Stromal cell of bone marrow (primary cell): ENCODE measurements at regions not wholly inside any gene's neighbourhood (a gene's known extent, or its start where the extent isn't known, plus 50 kb on each side); places are given as distances from the start of the nearest gene placed in this dataset.

Experiments
- DNase-seq: peaks from one replicate; pipeline ENCODE4 v3.0.0-alpha.2; 2012; ENCODE audit warnings: low read depth

- no peak for DNase-seq
These were observed 58.9 kb upstream of the IRAK1BP1 start for GRCh38 chr6:78808356-78808891.

DNA sequence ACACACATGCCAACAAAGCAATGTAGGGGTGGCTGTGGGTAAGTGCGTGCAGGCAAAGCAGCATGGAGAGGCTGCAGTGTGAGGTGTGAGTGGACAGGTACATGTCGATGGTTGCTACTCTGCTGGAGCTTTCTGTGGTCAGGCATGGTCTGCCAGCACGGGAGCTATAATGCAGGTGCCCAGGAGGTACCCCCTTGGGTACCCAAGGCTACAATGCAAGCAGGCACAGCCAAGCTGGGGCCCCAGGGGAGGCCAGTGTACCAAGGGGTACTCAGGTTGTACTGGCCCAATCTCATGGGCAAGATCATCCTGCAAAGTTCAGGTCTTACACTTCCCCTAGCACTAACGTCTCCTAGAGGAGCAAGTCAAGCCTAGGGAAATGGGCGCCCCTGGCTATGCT, 58.4 kb upstream of the IRAK1BP1 start:
- no peak for DNase-seq

DNA sequence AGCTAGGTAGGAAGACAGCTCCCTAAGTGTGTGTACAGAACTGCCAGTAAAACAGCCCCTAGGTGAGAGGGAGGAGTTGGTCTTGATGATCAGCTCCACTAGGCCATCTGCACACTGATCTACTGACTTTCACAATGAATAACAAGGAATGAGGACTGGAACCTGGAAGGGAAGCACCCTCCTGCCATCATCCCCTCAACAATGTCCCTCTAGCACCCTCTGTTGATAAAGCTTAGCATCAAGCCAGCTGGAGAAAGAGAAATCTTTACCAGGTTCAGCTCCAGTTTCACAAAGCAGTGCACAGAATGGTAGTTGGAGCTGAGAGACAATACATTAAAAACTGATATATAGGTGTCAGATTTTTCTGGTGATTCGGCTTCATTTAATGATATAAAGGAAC, 57.2 kb upstream of the IRAK1BP1 start:
- DNase-seq, result peak; percentile 31

DNA sequence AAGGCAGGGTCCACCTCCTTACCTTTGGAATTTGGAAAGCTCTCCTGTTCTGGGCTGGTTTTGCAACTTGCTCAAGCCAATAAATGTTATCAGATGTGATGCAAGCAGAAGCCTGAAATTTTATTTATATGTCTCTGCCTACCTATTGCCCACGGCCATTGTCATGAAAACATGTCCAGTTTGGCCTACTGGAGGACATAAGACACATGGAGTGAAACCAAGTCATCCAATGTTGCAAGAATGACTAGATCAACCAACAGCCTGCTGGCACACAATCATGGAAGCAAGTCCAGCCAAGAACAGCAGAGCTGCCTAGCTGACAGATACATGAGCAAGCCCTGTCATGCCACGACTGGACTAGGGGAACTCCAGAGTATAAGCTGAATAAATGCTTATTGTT, 56.7 kb upstream of the IRAK1BP1 start:
- peak; percentile 85 for DNase-seq
